Small intestine (tissue), 7 donors: ENCODE measurements at regions not wholly inside any gene's neighbourhood (a gene's known extent, or its start where the extent isn't known, plus 50 kb on each side); places are given as distances from the start of the nearest gene placed in this dataset.
"Not testable (repeated sequence)": the region's sequence is repeated elsewhere in the genome, so short reads cannot be mapped to it uniquely, and the experiment has no call there.

Experiments used
- DNase-seq, 2 donors: peaks; one replicate each; pipeline versions ENCODE4 v3.0.0 to v3.0.0-alpha.2; 2013
- FAIRE-seq: peaks from 2 replicates; lab custom pipeline; 2012; peaks lifted over from hg19 to GRCh38; lab: Jason Lieb, UNC
- H3K27ac ChIP-seq, 3 donors: one replicate each; pipeline ENCODE4 v1.5.1; 2013; ENCODE audit warnings: low read length in 2 of 3, mild to moderate bottlenecking in 2 of 3, control low read depth in 1 of 3, inconsistent platforms in 1 of 3, low read depth in 1 of 3, moderate library complexity in 1 of 3
- H3K27me3 ChIP-seq, 3 donors: one replicate each; pipeline ENCODE4 v1.6.1; 2013; ENCODE audit warnings: low read length in 3 of 3, inconsistent platforms in 1 of 3; ENCODE audit not compliant: control insufficient read depth in 3 of 3, insufficient read depth in 3 of 3
- H3K36me3 ChIP-seq, 3 donors: one replicate each; pipeline ENCODE4 v1.6.1; 2013; ENCODE audit warnings: low read length in 3 of 3, inconsistent platforms in 1 of 3, low read depth in 1 of 3, mild to moderate bottlenecking in 1 of 3, moderate library complexity in 1 of 3; ENCODE audit not compliant: control insufficient read depth in 3 of 3, insufficient read depth in 2 of 3
- H3K4me1 ChIP-seq, 3 donors: one replicate each; pipeline ENCODE4 v1.6.1; 2013; ENCODE audit warnings: low read length in 2 of 3, inconsistent platforms in 1 of 3, low read depth in 1 of 3, mild to moderate bottlenecking in 1 of 3, moderate library complexity in 1 of 3; ENCODE audit not compliant: control insufficient read depth in 3 of 3, insufficient read depth in 2 of 3
- H3K4me3 ChIP-seq, 3 donors: one replicate each; pipeline ENCODE4 v1.5.1; 2013; ENCODE audit warnings: low read length in 3 of 3, control low read depth in 1 of 3, inconsistent platforms in 1 of 3, low read depth in 1 of 3, mild to moderate bottlenecking in 1 of 3, moderate library complexity in 1 of 3
- H3K9me3 ChIP-seq, 2 donors: one replicate each; pipeline ENCODE4 v1.6.1; 2013; ENCODE audit warnings: low read depth in 1 of 2, low read length in 1 of 2; ENCODE audit not compliant: control insufficient read depth in 2 of 2, insufficient read depth in 1 of 2
- WGBS, 3 donors: extraction: QIAGEN DNeasy Blood & Tissue Kit; methylation state at CpG; one replicate each; pipeline ENCODE4 v1.1.7; 2013; 5-methylcytosine and 5-hydroxymethylcytosine counted together
- donor health status: healthy with polysubstance abuse.
- donor health status: control.
- donor health status: control.
- donor health status: Bipolar disorder and iron deficiency.
- donor health status: healthy.

DNA sequence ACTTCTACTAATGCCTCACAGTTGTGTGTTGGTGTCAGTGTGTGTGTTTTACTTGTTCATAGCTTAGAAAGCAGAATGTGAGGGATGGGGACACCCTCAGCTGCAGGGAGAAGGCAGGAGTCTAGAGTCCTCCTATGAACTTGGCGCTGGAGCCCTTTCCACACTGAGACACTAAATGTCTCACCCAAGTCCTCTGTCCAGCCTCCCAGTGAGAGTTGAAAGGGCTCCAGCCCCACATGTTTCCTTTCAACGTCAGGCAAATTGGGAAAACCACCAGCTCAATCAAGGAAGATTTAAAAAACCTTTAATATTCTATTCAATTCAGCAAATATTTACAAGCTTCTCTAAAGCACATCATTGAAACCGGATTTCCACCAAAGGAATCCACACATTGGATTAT is 167.6 kb upstream of the MSX2 start:
- DNase-seq (no peak), FAIRE-seq (no peak)
- Histone ChIP-seq H3K4me3 (no peak overlapping the region), H3K27ac (no peak overlapping the region), H3K27me3 (peaks cover 0 to 4% (median 0%) of the 10 kb centered on the region in 3 donors), H3K4me1 (no peaks in the 10 kb centered on the region), H3K9me3 (no peaks in the 10 kb centered on the region), H3K36me3 (no peaks in the 10 kb centered on the region)
- 76 to 87% (median 77%) methylated on average over 3 of the region's 3 CpGs for whole genome bisulfite sequencing, 3 donors

DNA sequence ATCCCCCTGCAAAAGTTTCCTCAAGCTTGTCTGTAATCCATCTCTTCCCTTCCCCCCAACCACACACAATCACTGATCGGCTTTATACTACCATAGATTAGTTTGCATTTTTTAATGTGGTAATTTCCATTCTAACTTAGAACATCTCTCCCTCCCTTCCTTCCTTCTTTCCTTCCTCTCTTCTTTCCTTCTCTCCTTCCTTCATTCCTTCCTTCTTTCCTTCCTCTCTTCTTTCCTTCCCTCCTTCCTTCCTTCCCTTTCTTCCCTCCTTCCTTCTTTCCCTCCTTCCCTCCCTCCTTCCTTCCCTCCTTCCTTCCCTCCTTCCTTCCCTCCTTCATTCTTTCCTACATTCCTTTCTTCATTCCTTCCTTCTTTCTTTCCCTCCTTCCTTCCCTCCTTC is 166.2 kb upstream of the MSX2 start:
- Histone ChIP-seq H3K4me1 (no peaks in the 10 kb centered on the region), H3K27me3 (peaks cover 0 to 4% (median 0%) of the 10 kb centered on the region in 3 donors), H3K9me3 (no peaks in the 10 kb centered on the region), H3K4me3 (no peak overlapping the region), H3K27ac (no peak overlapping the region), H3K36me3 (no peaks in the 10 kb centered on the region)
- FAIRE-seq (no peak), DNase-seq (no peak)
- WGBS, 3 donors = 86 to 96% (median 90%) methylated on average over 1 of the region's 1 CpG

DNA sequence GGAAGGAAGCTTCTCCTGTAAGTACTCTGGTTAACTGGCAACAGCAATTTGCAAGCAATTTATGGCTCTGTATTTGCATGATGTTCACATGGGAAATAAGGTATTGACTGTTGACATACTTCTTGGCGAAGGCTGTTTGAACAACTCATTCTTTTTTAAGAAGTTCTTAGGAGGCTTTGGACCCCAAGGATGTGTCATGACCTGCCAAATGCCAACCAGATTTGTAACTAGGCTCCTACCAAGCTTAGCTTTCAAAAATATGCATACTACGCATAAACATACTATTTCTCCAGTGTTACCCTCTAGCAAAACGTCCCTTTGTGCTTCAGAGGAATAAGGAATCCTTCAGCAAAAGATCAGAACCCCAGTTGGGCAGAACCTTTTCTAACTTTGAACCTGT is 165.2 kb upstream of the MSX2 start:
- H3K9me3 ChIP-seq = no peaks in the 10 kb centered on the region
- no peak overlapping the region for H3K27ac ChIP-seq
- no peaks in the 10 kb centered on the region for H3K4me1 ChIP-seq
- DNase-seq = no peak
- peaks cover 0 to 4% (median 0%) of the 10 kb centered on the region in 3 donors for H3K27me3 ChIP-seq
- WGBS, 3 donors = 78 to 82% (median 80%) methylated on average over 3 of the region's 3 CpGs
- no peak for FAIRE-seq
- no peak overlapping the region for H3K4me3 ChIP-seq
- H3K36me3 ChIP-seq = no peaks in the 10 kb centered on the region

DNA sequence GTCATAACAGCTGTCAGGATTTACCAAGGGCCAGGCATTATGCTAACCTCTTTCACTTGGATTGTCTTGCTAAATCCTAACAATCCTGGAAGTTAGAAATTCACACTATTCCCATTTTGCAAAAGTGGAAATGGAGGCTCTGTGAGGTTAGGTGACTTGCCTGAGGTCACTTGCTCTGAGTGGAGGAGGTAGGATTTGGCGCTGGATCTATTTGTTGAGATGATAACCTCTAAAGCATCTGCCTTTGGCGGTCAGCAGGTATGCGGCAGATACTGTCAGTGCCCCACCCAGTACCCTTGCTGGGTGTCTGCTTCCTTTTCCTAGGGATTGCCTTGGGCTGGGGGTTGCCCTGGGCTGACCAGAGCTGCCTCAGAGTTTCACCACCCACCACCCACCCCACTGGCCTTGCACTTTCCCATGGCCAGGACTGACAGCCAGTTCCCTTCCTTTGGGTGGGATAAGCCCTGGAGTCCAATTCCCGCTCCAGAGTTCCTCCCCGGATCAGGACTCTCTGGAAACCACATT is 164.8 kb upstream of the MSX2 start:
- FAIRE-seq (no peak), DNase-seq (no peak)
- Histone ChIP-seq H3K9me3 (no peaks in the 10 kb centered on the region), H3K36me3 (no peaks in the 10 kb centered on the region), H3K4me3 (no peak overlapping the region), H3K27me3 (peaks cover 0 to 4% (median 0%) of the 10 kb centered on the region in 3 donors), H3K4me1 (no peaks in the 10 kb centered on the region), H3K27ac (no peak overlapping the region)
- 79 to 84% (median 83%) methylated on average over 5 of the region's 5 CpGs for WGBS, 3 donors

DNA sequence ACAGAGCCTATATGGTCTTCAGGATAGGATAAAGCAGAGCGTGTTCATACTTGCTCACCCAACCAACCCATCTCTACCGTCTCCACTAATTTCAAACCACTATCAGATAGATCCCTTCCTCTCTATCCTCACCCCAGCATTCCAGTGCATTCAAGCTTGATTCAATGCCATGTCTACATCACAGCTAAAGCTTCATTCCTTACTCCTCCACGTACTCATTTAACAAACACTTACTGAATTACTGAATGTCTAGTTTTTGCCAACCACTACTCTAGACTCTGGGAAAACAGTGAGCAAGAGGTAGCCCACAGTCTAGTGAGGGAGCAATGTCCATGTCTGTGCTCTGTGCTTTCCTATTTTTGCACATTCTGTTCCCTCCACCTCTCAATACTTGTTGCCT is 163.5 kb upstream of the MSX2 start:
- Histone ChIP-seq H3K9me3 (no peaks in the 10 kb centered on the region), H3K36me3 (no peaks in the 10 kb centered on the region), H3K27me3 (peaks cover 0 to 4% (median 0%) of the 10 kb centered on the region in 3 donors), H3K27ac (no peak overlapping the region), H3K4me1 (no peaks in the 10 kb centered on the region), H3K4me3 (no peak overlapping the region)
- 86 to 95% (median 93%) methylated on average over 3 of the region's 3 CpGs for whole genome bisulfite sequencing, 3 donors
- no peak for FAIRE-seq
- no peak for DNase-seq

DNA sequence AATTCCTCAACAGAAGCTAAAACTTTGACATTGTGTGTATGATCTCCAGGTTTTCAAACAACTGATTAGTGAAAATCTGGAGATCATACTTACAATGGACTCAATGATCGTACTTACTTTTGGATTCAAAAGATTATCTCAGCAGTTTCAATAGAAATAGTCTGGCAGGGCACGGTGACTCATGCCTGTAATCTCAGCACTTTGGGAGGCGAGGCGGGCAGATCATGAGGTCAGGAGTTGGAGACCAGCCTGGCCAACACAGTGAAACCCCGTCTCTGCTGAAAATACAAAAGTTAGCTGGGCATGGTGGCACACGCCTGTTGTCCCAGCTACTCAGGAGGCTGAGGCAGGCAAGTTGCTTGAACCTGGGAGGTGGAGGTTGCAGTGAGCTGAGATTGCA is 161.3 kb upstream of the MSX2 start:
- H3K36me3 ChIP-seq, H3K4me1 ChIP-seq, DNase-seq, H3K9me3 ChIP-seq, H3K4me3 ChIP-seq, H3K27me3 ChIP-seq, FAIRE-seq, H3K27ac ChIP-seq: not testable (repeated sequence)
- 24 to 59% (median 51%) methylated on average over 6 of the region's 6 CpGs for WGBS, 3 donors

DNA sequence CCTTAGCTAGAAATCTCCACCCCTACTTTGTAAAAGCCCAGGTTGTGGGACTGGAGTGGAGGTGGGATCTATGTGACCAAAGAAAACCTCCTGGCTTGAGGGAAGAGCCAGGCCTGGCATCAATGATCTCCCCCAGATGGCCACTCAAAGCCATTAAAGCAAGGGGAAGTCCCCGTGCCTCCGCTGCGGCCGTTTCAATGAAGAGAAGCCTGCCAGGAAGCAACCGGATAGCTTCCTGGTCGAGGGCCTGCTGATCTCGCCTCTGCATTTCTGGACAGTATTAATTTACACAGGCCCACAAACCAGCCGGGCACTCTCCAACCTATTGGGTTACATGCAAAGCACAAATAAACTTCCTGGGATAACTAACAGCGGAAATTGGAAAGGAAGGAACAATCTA is 160.5 kb upstream of the MSX2 start:
- no peaks in the 10 kb centered on the region for H3K9me3 ChIP-seq
- 45 to 51% (median 50%) methylated on average over 9 of the region's 9 CpGs for WGBS, 3 donors
- H3K4me3 ChIP-seq = no peak overlapping the region
- FAIRE-seq (no peak), DNase-seq (no peak)
- H3K36me3 ChIP-seq = no peaks in the 10 kb centered on the region
- H3K27ac ChIP-seq = no peak overlapping the region
- no peaks in the 10 kb centered on the region for H3K4me1 ChIP-seq
- H3K27me3 ChIP-seq = peaks cover 0 to 6% (median 0%) of the 10 kb centered on the region in 3 donors

DNA sequence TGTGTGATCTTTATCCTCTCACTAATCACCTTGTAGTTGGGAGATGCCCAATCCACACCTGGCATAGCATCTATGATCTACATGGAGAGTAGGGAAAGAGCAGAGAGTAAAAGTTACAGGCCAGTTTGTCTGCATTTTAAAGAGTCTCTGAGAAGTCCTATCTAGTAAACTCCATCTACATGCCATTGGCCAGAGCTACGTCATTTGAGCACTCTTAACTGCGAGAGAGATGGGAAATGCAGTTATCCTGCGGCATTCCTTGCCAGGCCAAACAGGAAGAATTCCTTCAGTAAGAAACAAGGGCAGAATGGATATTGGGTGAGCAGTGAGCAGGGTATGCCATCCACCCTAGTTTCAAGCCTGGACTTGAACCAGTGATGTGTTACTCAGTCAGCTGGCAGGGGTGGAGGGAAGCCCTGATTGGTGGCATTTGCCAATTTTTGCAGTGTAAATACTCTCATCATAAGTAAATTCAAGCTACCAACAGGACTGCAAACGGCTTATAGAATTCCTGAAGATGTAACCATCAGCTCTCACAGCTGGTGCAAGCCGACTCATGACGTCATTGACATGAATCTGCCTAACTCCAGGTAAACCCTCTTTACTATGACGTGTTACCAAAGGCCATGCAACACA is 156.8 kb upstream of the MSX2 start:
- H3K27me3 ChIP-seq = peaks cover 0 to 2% (median 0%) of the 10 kb centered on the region in 3 donors
- FAIRE-seq = no peak
- H3K9me3 ChIP-seq = no peaks in the 10 kb centered on the region
- H3K27ac ChIP-seq = no peak overlapping the region
- no peak for DNase-seq
- no peaks in the 10 kb centered on the region for H3K36me3 ChIP-seq
- no peaks in the 10 kb centered on the region for H3K4me1 ChIP-seq
- no peak overlapping the region for H3K4me3 ChIP-seq
- WGBS, 3 donors = 82 to 94% (median 86%) methylated on average over 7 of the region's 7 CpGs

DNA sequence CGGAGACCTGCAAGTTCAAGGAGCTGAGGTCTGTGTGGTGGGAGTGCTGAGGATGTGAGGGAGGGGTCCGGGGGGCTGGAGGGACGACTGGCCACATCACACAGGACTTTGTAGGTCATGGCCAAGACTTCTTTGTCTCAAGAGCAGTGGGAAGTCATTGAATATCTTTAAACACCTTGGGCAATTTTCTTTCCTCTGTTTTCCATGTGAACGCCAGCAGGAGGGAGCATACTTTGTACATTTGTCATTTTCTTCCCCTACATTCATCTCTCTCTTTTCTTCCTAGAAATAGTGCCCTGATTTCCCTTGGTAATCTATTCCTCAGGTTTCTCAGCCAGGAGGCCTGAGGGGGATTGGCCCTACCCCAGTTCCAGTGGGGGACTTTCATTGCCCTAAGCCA is 153.7 kb upstream of the MSX2 start:
- H3K36me3 ChIP-seq = no peaks in the 10 kb centered on the region
- no peaks in the 10 kb centered on the region for H3K9me3 ChIP-seq
- DNase-seq (no peak), FAIRE-seq (no peak)
- H3K4me3 ChIP-seq = no peak overlapping the region
- H3K27ac ChIP-seq = no peak overlapping the region
- WGBS, 3 donors = 77 to 83% (median 79%) methylated on average over 4 of the region's 4 CpGs
- H3K4me1 ChIP-seq = no peaks in the 10 kb centered on the region
- H3K27me3 ChIP-seq = peaks cover 0 to 2% (median 0%) of the 10 kb centered on the region in 3 donors
